IMR-90 (cell line): ENCODE measurements at regions not wholly inside any gene's neighbourhood (a gene's known extent, or its start where the extent isn't known, plus 50 kb on each side); places are given as distances from the start of the nearest gene placed in this dataset.
"Not testable (repeated sequence)": the region's sequence is repeated elsewhere in the genome, so short reads cannot be mapped to it uniquely, and the experiment has no call there.

ENCODE experiments used
- BHLHE40 ChIP-seq: fragments of 150-350 bp; IDR thresholded peaks from 2 replicates; pipeline ENCODE4 v1.6.1; 2016; ENCODE audit warnings: mild to moderate bottlenecking, low read depth, low read length
- CEBPB ChIP-seq: IDR thresholded peaks from 2 replicates; pipeline ENCODE4 v1.6.1; 2012; ENCODE audit warnings: low read depth, low read length, improper control_type of control experiment
- CHD1 ChIP-seq: IDR thresholded peaks from 2 replicates; pipeline ENCODE4 v1.6.1; 2012; ENCODE audit warnings: low read depth, low read length, improper control_type of control experiment
- MAZ ChIP-seq: IDR thresholded peaks from 2 replicates; pipeline ENCODE4 v1.6.1; 2012; ENCODE audit warnings: low read depth, mild to moderate bottlenecking, low read length, improper control_type of control experiment, moderate library complexity, borderline replicate concordance
- MXI1 ChIP-seq: IDR thresholded peaks from 2 replicates; pipeline ENCODE4 v1.6.1; 2012; ENCODE audit warnings: low read depth, mild to moderate bottlenecking, low read length, moderate library complexity, borderline replicate concordance
- POLR2A ChIP-seq: IDR thresholded peaks from 2 replicates; pipeline ENCODE4 v1.6.1; 2012; ENCODE audit warnings: mild to moderate bottlenecking, low read depth, low read length
- RAD21 ChIP-seq: IDR thresholded peaks from 2 replicates; pipeline ENCODE4 v1.6.1; 2012; ENCODE audit warnings: low read length, improper control_type of control experiment
- RFX5 ChIP-seq: IDR thresholded peaks from 2 replicates; pipeline ENCODE4 v1.8.0; 2012; ENCODE audit warnings: low read depth, mild to moderate bottlenecking, low read length, moderate library complexity
- SMC3 ChIP-seq: fragments of 150-350 bp; IDR thresholded peaks from 2 replicates; pipeline ENCODE4 v1.6.1; 2016; ENCODE audit warnings: low read depth, mild to moderate bottlenecking, antibody characterized with exemption, low read length, moderate library complexity
- TF ChIP-seq, protein P1 (sequence below): fragments of 150-350 bp; IDR thresholded peaks from 2 replicates; pipeline ENCODE4 v1.6.1; 2016; ENCODE audit warnings: low read depth, mild to moderate bottlenecking, low read length, moderate library complexity, borderline replicate concordance
- TF ChIP-seq, protein P2 (sequence below): conservative IDR thresholded peaks from 2 replicates; pipeline ENCODE4 v1.5.1; 2012; ENCODE audit warnings: mild to moderate bottlenecking, low read depth, low read length, improper control_type of control experiment

DNA sequence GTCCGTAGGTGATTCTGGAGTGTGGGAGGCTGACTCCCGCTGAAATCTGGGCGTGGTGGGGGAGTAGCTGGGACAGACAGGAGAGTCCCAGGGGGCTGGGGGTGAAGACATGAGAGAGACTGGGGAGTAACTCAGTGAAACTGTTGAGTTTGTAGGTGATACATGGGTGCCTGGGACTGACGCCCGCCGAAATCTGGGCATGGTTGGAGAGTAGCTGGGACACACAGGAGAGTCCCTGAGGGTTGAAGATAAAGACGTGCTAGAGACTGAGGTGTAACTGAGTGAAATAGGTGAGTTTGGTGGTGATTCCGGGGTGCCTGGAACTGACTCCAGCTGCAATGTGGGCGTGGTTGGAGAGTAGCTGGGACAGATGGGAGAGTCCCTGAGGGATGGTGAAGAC lies 299.8 kb downstream of the CWH43 start:
- TF ChIP-seq, protein P1, sequence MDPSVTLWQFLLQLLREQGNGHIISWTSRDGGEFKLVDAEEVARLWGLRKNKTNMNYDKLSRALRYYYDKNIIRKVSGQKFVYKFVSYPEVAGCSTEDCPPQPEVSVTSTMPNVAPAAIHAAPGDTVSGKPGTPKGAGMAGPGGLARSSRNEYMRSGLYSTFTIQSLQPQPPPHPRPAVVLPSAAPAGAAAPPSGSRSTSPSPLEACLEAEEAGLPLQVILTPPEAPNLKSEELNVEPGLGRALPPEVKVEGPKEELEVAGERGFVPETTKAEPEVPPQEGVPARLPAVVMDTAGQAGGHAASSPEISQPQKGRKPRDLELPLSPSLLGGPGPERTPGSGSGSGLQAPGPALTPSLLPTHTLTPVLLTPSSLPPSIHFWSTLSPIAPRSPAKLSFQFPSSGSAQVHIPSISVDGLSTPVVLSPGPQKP, result not testable (repeated sequence)
- TF ChIP-seq, protein P2, sequence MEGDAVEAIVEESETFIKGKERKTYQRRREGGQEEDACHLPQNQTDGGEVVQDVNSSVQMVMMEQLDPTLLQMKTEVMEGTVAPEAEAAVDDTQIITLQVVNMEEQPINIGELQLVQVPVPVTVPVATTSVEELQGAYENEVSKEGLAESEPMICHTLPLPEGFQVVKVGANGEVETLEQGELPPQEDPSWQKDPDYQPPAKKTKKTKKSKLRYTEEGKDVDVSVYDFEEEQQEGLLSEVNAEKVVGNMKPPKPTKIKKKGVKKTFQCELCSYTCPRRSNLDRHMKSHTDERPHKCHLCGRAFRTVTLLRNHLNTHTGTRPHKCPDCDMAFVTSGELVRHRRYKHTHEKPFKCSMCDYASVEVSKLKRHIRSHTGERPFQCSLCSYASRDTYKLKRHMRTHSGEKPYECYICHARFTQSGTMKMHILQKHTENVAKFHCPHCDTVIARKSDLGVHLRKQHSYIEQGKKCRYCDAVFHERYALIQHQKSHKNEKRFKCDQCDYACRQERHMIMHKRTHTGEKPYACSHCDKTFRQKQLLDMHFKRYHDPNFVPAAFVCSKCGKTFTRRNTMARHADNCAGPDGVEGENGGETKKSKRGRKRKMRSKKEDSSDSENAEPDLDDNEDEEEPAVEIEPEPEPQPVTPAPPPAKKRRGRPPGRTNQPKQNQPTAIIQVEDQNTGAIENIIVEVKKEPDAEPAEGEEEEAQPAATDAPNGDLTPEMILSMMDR, result not testable (repeated sequence)
- TF ChIP-seq POLR2A, RFX5, CEBPB, SMC3, MAZ, MXI1, CHD1, RAD21, BHLHE40: not testable (repeated sequence)
